Inferior parietal cortex (tissue), 1 donor: ENCODE measurements at regions not wholly inside any gene's neighbourhood (a gene's known extent, or its start where the extent isn't known, plus 50 kb on each side); places are given as distances from the start of the nearest gene placed in this dataset.

Experiments
- DNase-seq: peaks from one replicate; pipeline ENCODE4 v3.0.0-alpha.2; 2016; ENCODE audit errors: extremely low spot score

- DNase-seq: peak; percentile 22
Observed at GRCh38 chr7:68429411-68430117, 1168.7 kb upstream of the AUTS2 start.

GRCh38 chr7:68432585-68432984 lies 1165.7 kb upstream of the AUTS2 start:
- DNase-seq: no peak

GRCh38 chr7:68433462-68434070 lies 1164.7 kb upstream of the AUTS2 start:
- no peak for DNase-seq

GRCh38 chr7:68434857-68435256 lies 1163.4 kb upstream of the AUTS2 start:
- no peak for DNase-seq

GRCh38 chr7:68438016-68438415 lies 1160.3 kb upstream of the AUTS2 start:
- DNase-seq: no peak

GRCh38 chr7:68438811-68439210 lies 1159.5 kb upstream of the AUTS2 start:
- DNase-seq: no peak

GRCh38 chr7:68439897-68440296 lies 1158.4 kb upstream of the AUTS2 start:
- DNase-seq: no peak

- DNase-seq: no peak
Observed at GRCh38 chr7:68440866-68441265, 1157.4 kb upstream of the AUTS2 start.

- no peak for DNase-seq
Observed at GRCh38 chr7:68441645-68442044, 1156.6 kb upstream of the AUTS2 start.

GRCh38 chr7:68442931-68443631 lies 1155.2 kb upstream of the AUTS2 start:
- no peak for DNase-seq

GRCh38 chr7:68444042-68444441 lies 1154.2 kb upstream of the AUTS2 start:
- DNase-seq: no peak

GRCh38 chr7:68444956-68445355 lies 1153.3 kb upstream of the AUTS2 start:
- DNase-seq: no peak

GRCh38 chr7:68446183-68446582 lies 1152.1 kb upstream of the AUTS2 start:
- no peak for DNase-seq

GRCh38 chr7:68449099-68449498 lies 1149.2 kb upstream of the AUTS2 start:
- DNase-seq: no peak

GRCh38 chr7:68449816-68450215 lies 1148.5 kb upstream of the AUTS2 start:
- no peak for DNase-seq

- DNase-seq: no peak
Observed at GRCh38 chr7:68454931-68455330, 1143.3 kb upstream of the AUTS2 start.

- DNase-seq: no peak
Observed at GRCh38 chr7:68456469-68456868, 1141.8 kb upstream of the AUTS2 start.

GRCh38 chr7:68457481-68457880 lies 1140.8 kb upstream of the AUTS2 start:
- no peak for DNase-seq

- DNase-seq: no peak
Observed at GRCh38 chr7:68458010-68458908, 1140.0 kb upstream of the AUTS2 start.

- no peak for DNase-seq
Observed at GRCh38 chr7:68461430-68461829, 1136.8 kb upstream of the AUTS2 start.

- no peak for DNase-seq
Observed at GRCh38 chr7:68470836-68471435, 1127.3 kb upstream of the AUTS2 start.

- no peak for DNase-seq
Observed at GRCh38 chr7:68472688-68473087, 1125.6 kb upstream of the AUTS2 start.
